HCT116 (cell line): ENCODE measurements at regions not wholly inside any gene's neighbourhood (a gene's known extent, or its start where the extent isn't known, plus 50 kb on each side); places are given as distances from the start of the nearest gene placed in this dataset.
"Not testable (repeated sequence)": the region's sequence is repeated elsewhere in the genome, so short reads cannot be mapped to it uniquely, and the experiment has no call there.

Source experiments
- ATAC-seq: fragments of 200-7000 bp; cut with Tn5 transposase; 2 replicates; pipeline ENCODE4 v1.9.1; 2020; ENCODE audit warnings: mild to moderate bottlenecking, moderate library complexity
- BruUV-seq: library from RNA; stranded (reverse); fragments of 400-500 nt; replicated peaks from 2 replicates; lab custom pipeline; 2021; lab: Mats Ljungman, UMichigan
- CTCF ChIA-PET: fragments of 300-600 bp; sonication (Branson Sonifier 250); formaldehyde crosslinking; loops from one replicate; lab custom pipeline; 2021; ENCODE audit warnings: antibody characterized with exemption; lab: Charles Lee
- POLR2A ChIA-PET: fragments of 300-600, 350-600 bp; sonication (Branson Sonifier 250); formaldehyde crosslinking; loops from one replicate; lab custom pipeline; 2021; ENCODE audit warnings: antibody characterized with exemption; lab: Charles Lee
- RAD21 ChIA-PET, 2 experiments: fragments of 300-600 bp; sonication (Branson Sonifier 250); formaldehyde crosslinking; loops; one replicate each; lab custom pipeline; 2023; ENCODE audit warnings: low total read pairs in 2 of 2; ENCODE audit not compliant: uncharacterized antibody in 2 of 2, unreplicated experiment in 2 of 2, low non-redundant PET in 1 of 2; lab: Charles Lee
- DNase-seq: peaks from one replicate; pipeline ENCODE4 v3.0.0-alpha.2; 2010; ENCODE audit warnings: low read depth, low spot score
- H2AFZ ChIP-seq: fragments of 200-600 bp; shearing (Covaris generic), sonication (generic); 2 replicates; pipeline ENCODE4 v1.6.1; 2017; ENCODE audit warnings: low read depth, mixed run types, mixed read lengths, antibody characterized with exemption, low read length; ENCODE audit not compliant: poor library complexity, severe bottlenecking
- H3K27ac ChIP-seq: 2 replicates; pipeline ENCODE4 v1.5.1; 2012; ENCODE audit warnings: low read depth, low read length
- H3K27me3 ChIP-seq: fragments of 200-600 bp; sonication (generic); 2 replicates; pipeline ENCODE4 v1.6.1; 2016; ENCODE audit warnings: mixed run types, low read length, mixed read lengths; ENCODE audit not compliant: insufficient read depth
- H3K36me3 ChIP-seq, 2 experiments: fragments of 200-500 bp in 1 of 2; fragments of 200-600 bp in 1 of 2; sonication (Bioruptor generic) in 1 of 2; sonication (generic) in 1 of 2; 2 replicates each; pipeline versions ENCODE4 v1.5.1 to v1.6.1; 2014 to 2016; ENCODE audit warnings: low read length in 2 of 2, inconsistent platforms in 1 of 2, mixed read lengths in 1 of 2, mixed run types in 1 of 2; ENCODE audit not compliant: insufficient read depth in 2 of 2, control insufficient read depth in 1 of 2
- H3K4me1 ChIP-seq, 2 experiments: fragments of 200-600 bp in 1 of 2; sonication (generic) in 1 of 2; 2 replicates each; pipeline versions ENCODE4 v1.5.1 to v1.6.1; 2012 to 2017; ENCODE audit warnings: low read length in 2 of 2, inconsistent platforms in 1 of 2, mild to moderate bottlenecking in 1 of 2, mixed read lengths in 1 of 2, mixed run types in 1 of 2, moderate library complexity in 1 of 2; ENCODE audit not compliant: insufficient read depth in 2 of 2, control insufficient read depth in 1 of 2
- H3K4me2 ChIP-seq: fragments of 200-600 bp; sonication (generic); 2 replicates; pipeline ENCODE4 v1.6.1; 2017; ENCODE audit warnings: mixed run types, low read length, mixed read lengths
- H3K4me3 ChIP-seq, 2 experiments: fragments of 200-600 bp in 1 of 2; sonication (generic) in 1 of 2; replicated peaks in 1 of 2; 2 replicates each; pipeline ENCODE4 v1.5.1; 2011 to 2016; ENCODE audit warnings: low read length in 2 of 2, control low read depth in 1 of 2, low read depth in 1 of 2, mild to moderate bottlenecking in 1 of 2, mixed read lengths in 1 of 2, mixed run types in 1 of 2
- H3K79me2 ChIP-seq: fragments of 200-600 bp; sonication (generic); 2 replicates; pipeline ENCODE4 v1.6.1; 2017; ENCODE audit warnings: mild to moderate bottlenecking, mixed run types, low read length, moderate library complexity, mixed read lengths; ENCODE audit not compliant: insufficient read depth
- H3K9ac ChIP-seq: fragments of 200-600 bp; sonication (generic); 2 replicates; pipeline ENCODE4 v1.6.1; 2016; ENCODE audit warnings: low read length, mixed read lengths
- H3K9me2 ChIP-seq: fragments of 200-600 bp; sonication (generic), shearing (Covaris generic); 2 replicates; pipeline ENCODE4 v1.6.1; 2017; ENCODE audit warnings: mixed run types, mild to moderate bottlenecking, moderate library complexity; ENCODE audit not compliant: insufficient read depth
- H3K9me3 ChIP-seq, 2 experiments: fragments of 200-500 bp in 1 of 2; fragments of 200-600 bp in 1 of 2; sonication (Bioruptor generic) in 1 of 2; sonication (generic) in 1 of 2; 2 replicates each; pipeline ENCODE4 v1.6.1; 2014 to 2017; ENCODE audit warnings: low read length in 2 of 2, mixed read lengths in 2 of 2, inconsistent platforms in 1 of 2, low read depth in 1 of 2, mild to moderate bottlenecking in 1 of 2, mixed run types in 1 of 2, moderate library complexity in 1 of 2; ENCODE audit not compliant: control insufficient read depth in 1 of 2, insufficient read depth in 1 of 2
- H4K20me1 ChIP-seq: fragments of 200-600 bp; sonication (generic), shearing (Covaris generic); 2 replicates; pipeline ENCODE4 v1.6.1; 2017; ENCODE audit warnings: mixed run types, mild to moderate bottlenecking, moderate library complexity; ENCODE audit not compliant: insufficient read depth
- CBX3 ChIP-seq: IDR thresholded peaks from 2 replicates; pipeline ENCODE4 v1.6.1; 2012; ENCODE audit warnings: low read depth
- CEBPB ChIP-seq: IDR thresholded peaks from 2 replicates; pipeline ENCODE4 v1.6.1; 2012; ENCODE audit warnings: low read depth
- CTCF ChIP-seq, 3 experiments: fragments of 200-600 bp in 1 of 3; sonication (generic) in 1 of 3; IDR thresholded peaks in 2 of 3; conservative IDR thresholded peaks in 1 of 3; 2 replicates each; pipeline ENCODE4 v1.5.1; 2012 to 2017; ENCODE audit warnings: low read depth in 2 of 3, low read length in 2 of 3, antibody characterized with exemption in 1 of 3, borderline replicate concordance in 1 of 3, control low read depth in 1 of 3, mild to moderate bottlenecking in 1 of 3, mixed read lengths in 1 of 3, mixed run types in 1 of 3, moderate library complexity in 1 of 3; ENCODE audit not compliant: insufficient read depth in 1 of 3
- EZH2 ChIP-seq: fragments of 200-600 bp; sonication (generic); IDR thresholded peaks from 2 replicates; pipeline ENCODE4 v1.6.1; 2017; ENCODE audit warnings: antibody characterized with exemption, mixed run types
- MAX ChIP-seq: IDR thresholded peaks from 2 replicates; pipeline ENCODE4 v1.6.1; 2012
- intact Hi-C: fragments of 100-400 bp; cut with micrococcal nuclease; formaldehyde crosslinking; loops from 2 replicates; pipeline ENCODE4 v1.10.0; 2022

GRCh38 chr4:62595265-62595664, 1395.1 kb downstream of the ADGRL3 start:
- peak in 1 of 3 experiments; percentile 2; a peak in 2 of 6 replicates for TF ChIP-seq CTCF (IDR thresholded peaks at IDR 0.05 in 2 of 3, conservative IDR thresholded peaks at IDR 0.05 in 1 of 3; ENCODE audit: borderline replicate concordance in 1 of 3, insufficient read depth in 1 of 3, low read depth in 2 of 3, low read length in 2 of 3)
- H3K9me3 ChIP-seq, intact Hi-C loops, DNase-seq, CTCF ChIA-PET, H4K20me1 ChIP-seq, H2AFZ ChIP-seq, H3K4me1 ChIP-seq, RAD21 ChIA-PET, ATAC-seq, POLR2A ChIA-PET, BruUV-seq, H3K9ac ChIP-seq, H3K79me2 ChIP-seq, H3K9me2 ChIP-seq, H3K36me3 ChIP-seq, H3K4me2 ChIP-seq, H3K4me3 ChIP-seq, H3K27me3 ChIP-seq, H3K27ac ChIP-seq: not testable (repeated sequence)

- BruUV-seq: no TSS peak
- POLR2A ChIA-PET: no interaction called here
- Histone ChIP-seq H4K20me1 (no peaks in the 10 kb centered on the region), H3K27ac (no peak overlapping the region), H3K27me3 (no peaks in the 10 kb centered on the region), H2AFZ (no peak overlapping the region), H3K79me2 (no peaks in the 10 kb centered on the region), H3K4me1 (no peaks in the 10 kb centered on the region), H3K4me3 (no peak overlapping the region), H3K9me2 (no peaks in the 10 kb centered on the region), H3K9me3 (peaks cover 9 to 11% of the 10 kb centered on the region in 2 experiments; a peak in 2 of 4 replicates), H3K36me3 (no peaks in the 10 kb centered on the region), H3K4me2 (no peak overlapping the region), H3K9ac (no peak overlapping the region)
- RAD21 ChIA-PET: no interaction called here
- CTCF ChIA-PET: no interaction called here
- intact Hi-C loops: no loop called here
- TF ChIP-seq EZH2 (no peak), MAX (no peak), CEBPB (no peak), CBX3 (no peak)
- no peak for DNase-seq
- no peak for ATAC-seq
Observed at GRCh38 chr4:62591756-62592155, 1391.6 kb downstream of the ADGRL3 start.
